ENCODE measurements at regions not wholly inside any gene's neighbourhood (a gene's known extent, or its start where the extent isn't known, plus 50 kb on each side); places are given as distances from the start of the nearest gene placed in this dataset.

- TF ChIP-seq CTCF (IDR thresholded peaks at IDR 0.05) (no peak), EZH2 (IDR thresholded peaks at IDR 0.05; ENCODE audit: borderline replicate concordance, insufficient read depth, low read depth, low read length, poor library complexity, severe bottlenecking) (no peak)
Measured at GRCh38 chr22:48567213-48567975, 1260.3 kb downstream of the BRD1 start.
